A172 (cell line): ENCODE measurements at regions not wholly inside any gene's neighbourhood (a gene's known extent, or its start where the extent isn't known, plus 50 kb on each side); places are given as distances from the start of the nearest gene placed in this dataset.
"Not testable (repeated sequence)": the region's sequence is repeated elsewhere in the genome, so short reads cannot be mapped to it uniquely, and the experiment has no call there.

Source experiments
- DNase-seq: peaks from one replicate; pipeline ENCODE4 v3.0.0-alpha.2; 2015; ENCODE audit warnings: low spot score

GRCh38 chr7:125847055-125847454 is 917.4 kb upstream of the POT1 start:
- no peak for DNase-seq

GRCh38 chr7:125845686-125846085 is 916.1 kb upstream of the POT1 start:
- DNase-seq = no peak

- DNase-seq = no peak
Measured at GRCh38 chr7:125834421-125834820, 904.8 kb upstream of the POT1 start.

GRCh38 chr7:125833839-125834238 is 904.2 kb upstream of the POT1 start:
- no peak for DNase-seq

GRCh38 chr7:125830743-125831142 is 901.1 kb upstream of the POT1 start:
- no peak for DNase-seq

- peak; percentile 36 for DNase-seq
Measured at GRCh38 chr7:125828153-125828700, 898.6 kb upstream of the POT1 start.

GRCh38 chr7:125823538-125823937 is 893.9 kb upstream of the POT1 start:
- no peak for DNase-seq

- no peak for DNase-seq
Measured at GRCh38 chr7:125820495-125820894, 890.9 kb upstream of the POT1 start.

GRCh38 chr7:125814100-125814499 is 884.5 kb upstream of the POT1 start:
- DNase-seq = no peak

GRCh38 chr7:125806491-125806890 is 876.9 kb upstream of the POT1 start:
- not testable (repeated sequence) for DNase-seq

GRCh38 chr7:125804273-125804672 is 874.6 kb upstream of the POT1 start:
- DNase-seq = no peak

GRCh38 chr7:125780153-125780552 is 850.5 kb upstream of the POT1 start:
- no peak for DNase-seq

- DNase-seq = no peak
Measured at GRCh38 chr7:125775317-125775716, 845.7 kb upstream of the POT1 start.

- no peak for DNase-seq
Measured at GRCh38 chr7:125773113-125773785, 843.6 kb upstream of the POT1 start.

GRCh38 chr7:125747966-125748365 is 818.3 kb upstream of the POT1 start:
- no peak for DNase-seq

- DNase-seq = no peak
Measured at GRCh38 chr7:125746510-125746909, 816.9 kb upstream of the POT1 start.

GRCh38 chr7:125727215-125727614 is 797.6 kb upstream of the POT1 start:
- no peak for DNase-seq

GRCh38 chr7:125695626-125696025 is 766.0 kb upstream of the POT1 start:
- DNase-seq = no peak

- no peak for DNase-seq
Measured at GRCh38 chr7:125683156-125683555, 753.5 kb upstream of the POT1 start.

GRCh38 chr7:125681508-125681907 is 751.9 kb upstream of the POT1 start:
- no peak for DNase-seq

GRCh38 chr7:125678771-125679170 is 749.1 kb upstream of the POT1 start:
- DNase-seq = no peak

GRCh38 chr7:125675640-125676039 is 746.0 kb upstream of the POT1 start:
- no peak for DNase-seq

GRCh38 chr7:125675169-125675568 is 745.5 kb upstream of the POT1 start:
- no peak for DNase-seq
